Endothelial cell of umbilical vein (primary cell): ENCODE measurements at regions not wholly inside any gene's neighbourhood (a gene's known extent, or its start where the extent isn't known, plus 50 kb on each side); places are given as distances from the start of the nearest gene placed in this dataset.

Source experiments
- BruUV-seq: library from RNA; stranded (reverse); fragments of 400-500 nt; replicated peaks from 2 replicates; lab custom pipeline; 2021; lab: Mats Ljungman, UMichigan
- CTCF ChIA-PET: fragments of 300-600, 350-600 bp; sonication (Branson Sonifier 250); formaldehyde crosslinking; loops from one replicate; lab custom pipeline; 2021; ENCODE audit warnings: antibody characterized with exemption, inconsistent platforms; lab: Charles Lee
- POLR2A ChIA-PET: fragments of 300-600, 350-600 bp; sonication (Branson Sonifier 250); formaldehyde crosslinking; loops from one replicate; lab custom pipeline; 2021; ENCODE audit warnings: antibody characterized with exemption, inconsistent platforms; lab: Charles Lee
- DNase-seq: peaks from one replicate; pipeline ENCODE4 v3.0.0-alpha.2; 2011; ENCODE audit warnings: low read depth, low spot score
- FAIRE-seq: peaks from 2 replicates; lab custom pipeline; 2011; peaks lifted over from hg19 to GRCh38; lab: Jason Lieb, UNC
- H2AFZ ChIP-seq: 2 replicates; pipeline ENCODE4 v1.6.0; 2012; ENCODE audit warnings: low read depth, low read length, control low read depth, inconsistent platforms
- H3K27ac ChIP-seq: 2 replicates; pipeline ENCODE4 v1.5.1; 2011; ENCODE audit warnings: low read depth, mild to moderate bottlenecking, control low read depth, low read length, moderate library complexity; ENCODE audit not compliant: insufficient read depth
- H3K27me3 ChIP-seq, 2 experiments: 2 replicates each; pipeline versions ENCODE4 v1.6.0 to v1.6.1; 2011; ENCODE audit warnings: low read length in 2 of 2, mixed read lengths in 1 of 2; ENCODE audit not compliant: control insufficient read depth in 2 of 2, insufficient read depth in 2 of 2
- H3K36me3 ChIP-seq, 2 experiments: 2 replicates in 1 of 2; 3 replicates in 1 of 2; pipeline ENCODE4 v1.5.1; 2011; ENCODE audit warnings: low read length in 2 of 2, mild to moderate bottlenecking in 1 of 2, moderate library complexity in 1 of 2; ENCODE audit not compliant: control insufficient read depth in 2 of 2, insufficient read depth in 2 of 2; ENCODE audit errors: extremely low read depth in 1 of 2
- H3K4me1 ChIP-seq: 3 replicates; pipeline ENCODE4 v1.5.1; 2011; ENCODE audit warnings: mild to moderate bottlenecking, low read length; ENCODE audit not compliant: control insufficient read depth, insufficient read depth; ENCODE audit errors: extremely low read depth
- H3K4me2 ChIP-seq: 2 replicates; pipeline ENCODE4 v1.6.1; 2011; ENCODE audit warnings: low read length, control low read depth, mixed read lengths; ENCODE audit not compliant: insufficient read depth
- H3K4me3 ChIP-seq, 3 experiments: fragments of 200-600 bp in 1 of 3; sonication (generic), shearing (Covaris generic) in 1 of 3; replicated peaks in 1 of 3; 2 replicates each; pipeline ENCODE4 v1.5.1; 2011 to 2016; ENCODE audit warnings: control low read depth in 3 of 3, low read length in 3 of 3, mild to moderate bottlenecking in 2 of 3, inconsistent platforms in 1 of 3, low read depth in 1 of 3, moderate library complexity in 1 of 3; ENCODE audit not compliant: insufficient read depth in 1 of 3
- H3K79me2 ChIP-seq: 2 replicates; pipeline ENCODE4 v1.6.0; 2012; ENCODE audit warnings: low read length, inconsistent platforms; ENCODE audit not compliant: control insufficient read depth, insufficient read depth
- H3K9ac ChIP-seq: replicated peaks from 2 replicates; pipeline ENCODE3; 2011; ENCODE audit warnings: low read length, control low read depth; ENCODE audit not compliant: insufficient read depth; ENCODE audit errors: extremely low read depth
- H3K9me1 ChIP-seq: replicated peaks from 3 replicates; pipeline ENCODE4 v1.6.0; 2011; ENCODE audit warnings: mild to moderate bottlenecking, low read length; ENCODE audit not compliant: control insufficient read depth, insufficient read depth; ENCODE audit errors: extremely low read depth
- H3K9me3 ChIP-seq: replicated peaks from 2 replicates; pipeline ENCODE4 v1.5.1; 2012; ENCODE audit warnings: low read length, inconsistent platforms; ENCODE audit not compliant: control insufficient read depth, insufficient read depth
- H4K20me1 ChIP-seq: replicated peaks from 2 replicates; pipeline ENCODE3; 2011; ENCODE audit warnings: mild to moderate bottlenecking, low read length; ENCODE audit not compliant: control insufficient read depth, insufficient read depth; ENCODE audit errors: extremely low read depth
- EZH2 ChIP-seq: IDR thresholded peaks from 2 replicates; pipeline ENCODE4 v1.6.1; 2012; ENCODE audit warnings: borderline replicate concordance, low read depth, mild to moderate bottlenecking, moderate library complexity, low read length, inconsistent platforms; ENCODE audit not compliant: severe bottlenecking
- FOS ChIP-seq: IDR thresholded peaks from 2 replicates; pipeline ENCODE4 v1.6.1; 2011; ENCODE audit warnings: mild to moderate bottlenecking, low read length, moderate library complexity, borderline replicate concordance; ENCODE audit not compliant: insufficient read depth
- GATA2 ChIP-seq: IDR thresholded peaks from 2 replicates; pipeline ENCODE4 v1.7.0; 2011; ENCODE audit warnings: low read depth, mild to moderate bottlenecking, moderate library complexity, mixed read lengths, low read length; ENCODE audit not compliant: insufficient read length, insufficient read depth
- JUN ChIP-seq: IDR thresholded peaks from 2 replicates; pipeline ENCODE4 v1.6.1; 2011; ENCODE audit warnings: borderline replicate concordance, low read depth; ENCODE audit not compliant: insufficient read length, insufficient read depth
- MYC ChIP-seq: IDR thresholded peaks from one replicate; pipeline ENCODE4 v1.6.1; 2011; ENCODE audit warnings: mild to moderate bottlenecking, low read depth, low read length
- POLR2A ChIP-seq: IDR thresholded peaks from 2 replicates; pipeline ENCODE4 v1.6.1; 2012; ENCODE audit warnings: low read depth, mild to moderate bottlenecking, control low read depth, low read length
- POLR2AphosphoS5 ChIP-seq: IDR thresholded peaks from 2 replicates; pipeline ENCODE4 v1.6.1; 2012; ENCODE audit warnings: low read depth, mild to moderate bottlenecking, control low read depth, low read length, moderate library complexity; ENCODE audit not compliant: insufficient read depth
- dilution Hi-C: fragments of 300-500 bp; cut with MboI; formaldehyde crosslinking; loops from one replicate; pipeline ENCODE4 v1.15.0; 2019; ENCODE audit warnings: low sequenced_read_pairs; ENCODE audit not compliant: extremely low pct_ligation_motif_present
- intact Hi-C: fragments of 100-400 bp; cut with micrococcal nuclease; formaldehyde crosslinking; loops from one replicate; pipeline ENCODE4 v1.10.0; 2022
- TF ChIP-seq, protein P1 (sequence below), 2 donors: IDR thresholded peaks; 1 replicate in 1 of 2; 2 replicates in 1 of 2; pipeline ENCODE4 v1.5.1; 2011; ENCODE audit warnings: low read length in 2 of 2, mild to moderate bottlenecking in 2 of 2, moderate library complexity in 2 of 2, control low read depth in 1 of 2, inconsistent platforms in 1 of 2, low read depth in 1 of 2; ENCODE audit not compliant: insufficient read depth in 1 of 2; ENCODE audit errors: extremely low read depth in 1 of 2
- TF ChIP-seq, protein P2 (sequence below): IDR thresholded peaks from 2 replicates; pipeline ENCODE4 v1.6.1; 2011; ENCODE audit not compliant: insufficient read depth, insufficient read length

DNA sequence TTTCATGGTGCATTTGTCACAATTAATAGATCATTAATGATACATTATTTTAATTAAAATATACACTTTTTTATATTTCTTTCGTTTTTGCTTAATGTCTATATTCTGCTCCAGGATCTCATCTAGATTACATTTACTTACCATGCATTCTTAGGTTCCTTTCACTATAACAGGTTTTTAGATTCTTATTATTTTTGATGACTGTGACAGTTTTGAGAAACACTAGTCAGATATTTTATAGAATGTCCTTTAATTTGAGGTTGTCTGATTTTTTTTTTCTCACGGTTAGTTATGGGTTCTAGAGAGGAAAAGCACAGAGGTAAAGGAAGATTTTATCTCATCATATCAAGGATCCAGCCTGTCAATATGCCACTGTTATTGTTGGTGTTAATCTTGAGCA, 595.8 kb upstream of the BCHE start:
- TF ChIP-seq EZH2 (no peak), MYC (no peak)
- H4K20me1 ChIP-seq: no peaks in the 10 kb centered on the region
- H3K4me3 ChIP-seq: no peak overlapping the region
- CTCF ChIA-PET: no interaction called here
- dilution Hi-C loops: no loop called here
- FAIRE-seq (no peak), DNase-seq (no peak)
- no peaks in the 10 kb centered on the region for H3K9me1 ChIP-seq
- POLR2A ChIA-PET: no interaction called here
- no peaks in the 10 kb centered on the region for H3K4me1 ChIP-seq
- no peaks in the 10 kb centered on the region for H3K36me3 ChIP-seq
- BruUV-seq: no TSS peak
- no peaks in the 10 kb centered on the region for H3K79me2 ChIP-seq
- no peaks in the 10 kb centered on the region for H3K27me3 ChIP-seq
- H3K27ac ChIP-seq: no peak overlapping the region
- intact Hi-C loops: no loop called here
- H2AFZ ChIP-seq: no peak overlapping the region
- no peak overlapping the region for H3K4me2 ChIP-seq
- H3K9me3 ChIP-seq: peaks cover 2% of the 10 kb centered on the region
- H3K9ac ChIP-seq: no peak overlapping the region

DNA sequence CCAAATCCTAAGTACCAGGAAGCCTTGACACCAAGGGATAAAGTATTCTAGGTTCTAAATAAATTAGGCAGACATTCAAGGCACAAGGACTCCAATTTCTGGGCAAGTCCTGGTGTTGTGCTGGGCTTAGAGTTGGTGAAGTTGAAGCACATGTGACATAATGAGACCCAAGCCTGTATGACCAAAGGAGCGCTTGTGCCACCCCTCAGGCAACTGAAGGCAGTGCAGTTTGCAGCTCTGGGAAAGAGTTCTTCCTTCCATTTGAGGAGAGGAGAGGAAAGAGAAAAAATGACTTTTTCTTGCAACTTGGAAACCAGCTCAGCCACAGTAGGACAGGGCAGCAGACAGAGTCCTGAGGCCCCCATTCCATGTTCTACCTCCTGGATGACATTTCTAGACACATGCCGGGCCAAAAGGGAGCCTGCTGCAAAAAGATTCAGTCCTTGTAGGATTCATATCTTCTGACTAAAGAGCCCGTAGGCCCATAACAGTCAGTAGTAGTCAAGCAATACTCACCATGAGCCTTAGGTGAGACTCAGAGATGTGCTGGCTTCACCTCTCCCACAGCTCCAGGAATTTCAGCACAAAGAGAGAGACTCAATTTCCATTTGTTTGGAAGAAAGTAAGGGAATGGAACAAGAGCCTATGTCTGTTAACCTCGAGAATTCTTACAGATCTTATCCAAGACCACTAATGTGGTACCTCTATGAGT, 588.8 kb upstream of the BCHE start:
- H3K27me3 ChIP-seq: no peaks in the 10 kb centered on the region
- CTCF ChIA-PET: no interaction called here
- DNase-seq: no peak
- POLR2A ChIA-PET: no interaction called here
- no TSS peak for BruUV-seq
- H3K36me3 ChIP-seq: no peaks in the 10 kb centered on the region
- no peaks in the 10 kb centered on the region for H3K4me1 ChIP-seq
- H3K9ac ChIP-seq: no peak overlapping the region
- H3K9me3 ChIP-seq: no peaks in the 10 kb centered on the region
- no peaks in the 10 kb centered on the region for H4K20me1 ChIP-seq
- no peak overlapping the region for H3K27ac ChIP-seq
- no peaks in the 10 kb centered on the region for H3K79me2 ChIP-seq
- intact Hi-C loops (no loop called here), dilution Hi-C loops (no loop called here)
- TF ChIP-seq, protein P1, sequence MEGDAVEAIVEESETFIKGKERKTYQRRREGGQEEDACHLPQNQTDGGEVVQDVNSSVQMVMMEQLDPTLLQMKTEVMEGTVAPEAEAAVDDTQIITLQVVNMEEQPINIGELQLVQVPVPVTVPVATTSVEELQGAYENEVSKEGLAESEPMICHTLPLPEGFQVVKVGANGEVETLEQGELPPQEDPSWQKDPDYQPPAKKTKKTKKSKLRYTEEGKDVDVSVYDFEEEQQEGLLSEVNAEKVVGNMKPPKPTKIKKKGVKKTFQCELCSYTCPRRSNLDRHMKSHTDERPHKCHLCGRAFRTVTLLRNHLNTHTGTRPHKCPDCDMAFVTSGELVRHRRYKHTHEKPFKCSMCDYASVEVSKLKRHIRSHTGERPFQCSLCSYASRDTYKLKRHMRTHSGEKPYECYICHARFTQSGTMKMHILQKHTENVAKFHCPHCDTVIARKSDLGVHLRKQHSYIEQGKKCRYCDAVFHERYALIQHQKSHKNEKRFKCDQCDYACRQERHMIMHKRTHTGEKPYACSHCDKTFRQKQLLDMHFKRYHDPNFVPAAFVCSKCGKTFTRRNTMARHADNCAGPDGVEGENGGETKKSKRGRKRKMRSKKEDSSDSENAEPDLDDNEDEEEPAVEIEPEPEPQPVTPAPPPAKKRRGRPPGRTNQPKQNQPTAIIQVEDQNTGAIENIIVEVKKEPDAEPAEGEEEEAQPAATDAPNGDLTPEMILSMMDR (IDR thresholded peaks at IDR 0.05; ENCODE audit: extremely low read depth in 1 of 2, insufficient read depth in 1 of 2, low read depth in 1 of 2, low read length in 2 of 2): no peak
- TF ChIP-seq, protein P2, sequence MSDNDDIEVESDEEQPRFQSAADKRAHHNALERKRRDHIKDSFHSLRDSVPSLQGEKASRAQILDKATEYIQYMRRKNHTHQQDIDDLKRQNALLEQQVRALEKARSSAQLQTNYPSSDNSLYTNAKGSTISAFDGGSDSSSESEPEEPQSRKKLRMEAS: no peak
- TF ChIP-seq JUN: no peak
- no peak for TF ChIP-seq POLR2A
- TF ChIP-seq MYC: no peak
- TF ChIP-seq FOS: no peak
- TF ChIP-seq POLR2AphosphoS5: no peak
- no peak for TF ChIP-seq EZH2
- no peak for TF ChIP-seq GATA2
- H3K4me2 ChIP-seq: no peak overlapping the region
- no peak overlapping the region for H3K4me3 ChIP-seq
- FAIRE-seq: no peak
- H3K9me1 ChIP-seq: no peaks in the 10 kb centered on the region
- H2AFZ ChIP-seq: no peak overlapping the region
